Astrocyte (in vitro differentiated cells and primary cell): ENCODE measurements at regions not wholly inside any gene's neighbourhood (a gene's known extent, or its start where the extent isn't known, plus 50 kb on each side); places are given as distances from the start of the nearest gene placed in this dataset.

Experiments
- DNase-seq: peaks from one replicate; pipeline ENCODE4 v3.0.0-alpha.2; 2010; ENCODE audit warnings: low read depth
- FAIRE-seq: peaks from 2 replicates; lab custom pipeline; 2011; peaks lifted over from hg19 to GRCh38; lab: Jason Lieb, UNC
- H2AFZ ChIP-seq: 2 replicates; pipeline ENCODE4 v1.6.0; 2012; ENCODE audit warnings: low read depth, low read length, inconsistent platforms
- H3K27ac ChIP-seq: 2 replicates; pipeline ENCODE4 v1.5.1; 2011; ENCODE audit warnings: low read depth, low read length, inconsistent platforms
- H3K27me3 ChIP-seq: 2 replicates; pipeline ENCODE4 v1.6.0; 2011; ENCODE audit warnings: low read length, inconsistent platforms; ENCODE audit not compliant: insufficient read depth
- H3K36me3 ChIP-seq: 2 replicates; pipeline ENCODE4 v1.5.1; 2011; ENCODE audit warnings: low read length, inconsistent platforms; ENCODE audit not compliant: insufficient read depth
- H3K4me1 ChIP-seq: 2 replicates; pipeline ENCODE4 v1.5.1; 2011; ENCODE audit warnings: low read length, inconsistent platforms; ENCODE audit not compliant: insufficient read depth
- H3K4me2 ChIP-seq: 2 replicates; pipeline ENCODE4 v1.6.0; 2012; ENCODE audit warnings: low read length, inconsistent platforms
- H3K4me3 ChIP-seq: 2 replicates; pipeline ENCODE4 v1.5.1; 2011; ENCODE audit warnings: low read depth, mild to moderate bottlenecking, low read length, inconsistent platforms; ENCODE audit not compliant: insufficient read depth
- H3K79me2 ChIP-seq: 2 replicates; pipeline ENCODE4 v1.6.0; 2012; ENCODE audit warnings: mild to moderate bottlenecking, low read length, inconsistent platforms; ENCODE audit not compliant: insufficient read depth
- H3K9ac ChIP-seq: 2 replicates; pipeline ENCODE4 v1.6.0; 2012; ENCODE audit warnings: mild to moderate bottlenecking, low read length, inconsistent platforms
- H3K9me3 ChIP-seq: 2 replicates; pipeline ENCODE4 v1.5.1; 2012; ENCODE audit warnings: low read depth, mild to moderate bottlenecking, low read length, inconsistent platforms; ENCODE audit not compliant: insufficient read depth
- H4K20me1 ChIP-seq: 2 replicates; pipeline ENCODE4 v1.6.0; 2012; ENCODE audit warnings: low read length, inconsistent platforms; ENCODE audit not compliant: insufficient read depth
- H3K27ac Mint-ChIP-seq: one replicate; pipeline ENCODE4 v1.8.0; 2021; ENCODE audit warnings: mild to moderate bottlenecking, mixed read lengths; ENCODE audit not compliant: unreplicated experiment
- H3K27me3 Mint-ChIP-seq: one replicate; pipeline ENCODE4 v1.8.0; 2021; ENCODE audit warnings: low read depth, mixed read lengths; ENCODE audit not compliant: unreplicated experiment
- H3K36me3 Mint-ChIP-seq: one replicate; pipeline ENCODE4 v1.8.0; 2021; ENCODE audit warnings: low read depth, mixed read lengths; ENCODE audit not compliant: unreplicated experiment
- H3K4me1 Mint-ChIP-seq: one replicate; pipeline ENCODE4 v1.8.0; 2021; ENCODE audit warnings: low read depth, mixed read lengths; ENCODE audit not compliant: unreplicated experiment
- H3K4me3 Mint-ChIP-seq: one replicate; pipeline ENCODE4 v1.8.0; 2021; ENCODE audit warnings: mild to moderate bottlenecking, moderate library complexity, mixed read lengths; ENCODE audit not compliant: unreplicated experiment
- H3K9me3 Mint-ChIP-seq: one replicate; pipeline ENCODE4 v1.8.0; 2021; ENCODE audit warnings: mild to moderate bottlenecking, mixed read lengths; ENCODE audit not compliant: unreplicated experiment
- EZH2 ChIP-seq: IDR thresholded peaks from 2 replicates; pipeline ENCODE4 v1.6.1; 2012; ENCODE audit warnings: mild to moderate bottlenecking, low read length, inconsistent platforms; ENCODE audit not compliant: insufficient read depth
- TF ChIP-seq, protein P1 (sequence below): IDR thresholded peaks from 2 replicates; pipeline ENCODE4 v1.5.1; 2011; ENCODE audit warnings: low read depth, mild to moderate bottlenecking, inconsistent platforms, low read length, moderate library complexity; ENCODE audit not compliant: insufficient read depth

- no peaks in the 10 kb centered on the region for H3K27me3 ChIP-seq
- no peaks in the 10 kb centered on the region for H4K20me1 ChIP-seq
- Mint-ChIP-seq H3K27ac (no peak overlapping the region), H3K36me3 (no peaks in the 10 kb centered on the region), H3K4me1 (no peaks in the 10 kb centered on the region), H3K4me3 (no peak overlapping the region), H3K27me3 (peaks cover 5% of the 10 kb centered on the region), H3K9me3 (no peaks in the 10 kb centered on the region)
- no peaks in the 10 kb centered on the region for H3K79me2 ChIP-seq
- no peak for DNase-seq
- no peaks in the 10 kb centered on the region for H3K36me3 ChIP-seq
- FAIRE-seq = no peak
- H2AFZ ChIP-seq = no peak overlapping the region
- H3K4me3 ChIP-seq = no peak overlapping the region
- no peaks in the 10 kb centered on the region for H3K9me3 ChIP-seq
- no peak overlapping the region for H3K4me2 ChIP-seq
- no peaks in the 10 kb centered on the region for H3K4me1 ChIP-seq
- no peak overlapping the region for H3K27ac ChIP-seq
- no peak overlapping the region for H3K9ac ChIP-seq
- TF ChIP-seq, protein P1, sequence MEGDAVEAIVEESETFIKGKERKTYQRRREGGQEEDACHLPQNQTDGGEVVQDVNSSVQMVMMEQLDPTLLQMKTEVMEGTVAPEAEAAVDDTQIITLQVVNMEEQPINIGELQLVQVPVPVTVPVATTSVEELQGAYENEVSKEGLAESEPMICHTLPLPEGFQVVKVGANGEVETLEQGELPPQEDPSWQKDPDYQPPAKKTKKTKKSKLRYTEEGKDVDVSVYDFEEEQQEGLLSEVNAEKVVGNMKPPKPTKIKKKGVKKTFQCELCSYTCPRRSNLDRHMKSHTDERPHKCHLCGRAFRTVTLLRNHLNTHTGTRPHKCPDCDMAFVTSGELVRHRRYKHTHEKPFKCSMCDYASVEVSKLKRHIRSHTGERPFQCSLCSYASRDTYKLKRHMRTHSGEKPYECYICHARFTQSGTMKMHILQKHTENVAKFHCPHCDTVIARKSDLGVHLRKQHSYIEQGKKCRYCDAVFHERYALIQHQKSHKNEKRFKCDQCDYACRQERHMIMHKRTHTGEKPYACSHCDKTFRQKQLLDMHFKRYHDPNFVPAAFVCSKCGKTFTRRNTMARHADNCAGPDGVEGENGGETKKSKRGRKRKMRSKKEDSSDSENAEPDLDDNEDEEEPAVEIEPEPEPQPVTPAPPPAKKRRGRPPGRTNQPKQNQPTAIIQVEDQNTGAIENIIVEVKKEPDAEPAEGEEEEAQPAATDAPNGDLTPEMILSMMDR = no peak
- no peak for TF ChIP-seq EZH2
Measured at GRCh38 chr15:29409890-29410289, 140.3 kb upstream of the NSMCE3 start.

DNA sequence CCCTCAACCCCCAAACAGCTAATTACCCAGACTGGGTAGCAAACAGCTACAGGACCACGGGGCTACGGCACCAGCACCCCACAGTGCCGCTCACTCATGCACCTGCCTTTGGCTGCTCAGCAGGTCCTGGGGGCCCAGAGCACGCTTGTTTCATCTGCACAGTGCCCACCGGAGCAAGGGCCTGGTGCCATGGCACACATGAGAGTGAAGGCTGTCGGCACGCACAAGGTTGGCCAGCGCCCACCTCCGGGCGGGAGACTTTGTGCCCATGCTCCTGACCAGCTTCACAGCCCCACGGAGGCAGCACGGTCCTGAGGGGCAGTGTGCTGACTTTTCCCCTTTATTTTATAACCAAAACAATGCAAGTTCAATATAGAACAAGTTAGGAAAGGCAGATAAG, 135.9 kb upstream of the NSMCE3 start:
- no peak overlapping the region for H3K9ac ChIP-seq
- no peak overlapping the region for H3K4me2 ChIP-seq
- no peaks in the 10 kb centered on the region for H3K36me3 Mint-ChIP-seq
- H3K27me3 ChIP-seq = no peaks in the 10 kb centered on the region
- peaks cover 17% of the 10 kb centered on the region for H3K27me3 Mint-ChIP-seq
- FAIRE-seq (no peak), DNase-seq (no peak)
- H3K79me2 ChIP-seq = no peaks in the 10 kb centered on the region
- no peaks in the 10 kb centered on the region for H3K9me3 ChIP-seq
- no peak overlapping the region for H2AFZ ChIP-seq
- no peaks in the 10 kb centered on the region for H3K4me1 Mint-ChIP-seq
- H3K4me3 ChIP-seq = no peak overlapping the region
- no peaks in the 10 kb centered on the region for H3K36me3 ChIP-seq
- no peaks in the 10 kb centered on the region for H4K20me1 ChIP-seq
- H3K4me1 ChIP-seq = no peaks in the 10 kb centered on the region
- no peak overlapping the region for H3K4me3 Mint-ChIP-seq
- H3K9me3 Mint-ChIP-seq = no peaks in the 10 kb centered on the region
- no peak overlapping the region for H3K27ac ChIP-seq
- TF ChIP-seq, protein P1 = no peak
- no peak for TF ChIP-seq EZH2
- H3K27ac Mint-ChIP-seq = no peak overlapping the region

- Mint-ChIP-seq H3K27ac (no peak overlapping the region), H3K27me3 (peaks cover 13% of the 10 kb centered on the region), H3K36me3 (no peaks in the 10 kb centered on the region), H3K4me1 (no peaks in the 10 kb centered on the region), H3K9me3 (no peaks in the 10 kb centered on the region), H3K4me3 (no peak overlapping the region)
- Histone ChIP-seq H3K4me3 (no peak overlapping the region), H3K9me3 (no peaks in the 10 kb centered on the region), H3K4me1 (no peaks in the 10 kb centered on the region), H3K9ac (no peak overlapping the region), H3K27me3 (peaks cover 2% of the 10 kb centered on the region), H3K27ac (no peak overlapping the region), H3K4me2 (no peak overlapping the region), H3K36me3 (no peaks in the 10 kb centered on the region), H2AFZ (no peak overlapping the region), H3K79me2 (no peaks in the 10 kb centered on the region), H4K20me1 (no peaks in the 10 kb centered on the region)
- DNase-seq (no peak), FAIRE-seq (no peak)
- no peak for TF ChIP-seq EZH2
- TF ChIP-seq, protein P1 = no peak
Measured at GRCh38 chr15:29403772-29404171, 134.2 kb upstream of the NSMCE3 start.
